Subcutaneous abdominal adipose tissue (tissue), 5 donors: ENCODE measurements at regions not wholly inside any gene's neighbourhood (a gene's known extent, or its start where the extent isn't known, plus 50 kb on each side); places are given as distances from the start of the nearest gene placed in this dataset.

ENCODE experiments used
- H3K27ac ChIP-seq: one replicate; pipeline ENCODE4 v1.7.0; 2013; ENCODE audit warnings: low read depth, mild to moderate bottlenecking, inconsistent platforms, low read length, moderate library complexity
- H3K27me3 ChIP-seq, 5 donors: one replicate each; pipeline ENCODE4 v1.7.0; 2013; ENCODE audit warnings: low read length in 5 of 5, inconsistent platforms in 1 of 5; ENCODE audit not compliant: control insufficient read depth in 5 of 5, insufficient read depth in 4 of 5
- H3K36me3 ChIP-seq, 5 donors: one replicate each; pipeline ENCODE4 v1.7.0; 2013; ENCODE audit warnings: low read length in 5 of 5; ENCODE audit not compliant: control insufficient read depth in 5 of 5, insufficient read depth in 5 of 5
- H3K4me1 ChIP-seq, 5 donors: one replicate each; pipeline ENCODE4 v1.7.0; 2013; ENCODE audit warnings: low read length in 5 of 5, mild to moderate bottlenecking in 3 of 5, moderate library complexity in 1 of 5; ENCODE audit not compliant: control insufficient read depth in 5 of 5, insufficient read depth in 5 of 5
- H3K4me3 ChIP-seq, 5 donors: one replicate each; pipeline ENCODE4 v1.7.0; 2013; ENCODE audit warnings: low read length in 5 of 5, low read depth in 1 of 5
- H3K9ac ChIP-seq, 5 donors: one replicate each; pipeline ENCODE4 v1.7.0; 2013; ENCODE audit warnings: low read length in 5 of 5, mild to moderate bottlenecking in 4 of 5, moderate library complexity in 3 of 5
- H3K9me3 ChIP-seq, 5 donors: one replicate each; pipeline ENCODE4 v1.7.0; 2013; ENCODE audit warnings: low read length in 5 of 5; ENCODE audit not compliant: control insufficient read depth in 5 of 5
- donor health status: healthy.
- donor health status: healthy.
- donor health status: healthy.
- donor health status: healthy.
- donor health status: healthy.

DNA sequence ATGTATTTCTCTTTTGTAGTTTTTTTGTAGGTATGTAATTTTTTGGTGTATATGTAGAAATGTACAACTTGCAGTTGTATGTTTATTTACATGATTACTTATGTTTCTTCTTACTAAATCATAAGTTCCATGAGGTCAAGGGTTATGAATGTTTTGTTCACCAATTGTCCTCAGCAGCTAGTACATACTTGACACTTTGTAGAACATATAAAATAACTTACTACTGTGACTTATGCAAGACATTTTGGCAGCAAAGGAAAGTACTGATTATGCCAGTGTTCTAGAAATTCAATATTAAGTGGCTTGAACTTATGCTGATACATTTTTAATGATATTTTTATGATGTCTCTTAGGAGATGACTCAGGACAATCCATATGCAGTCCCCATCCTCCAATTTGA lies 209.6 kb downstream of the DKK1 start:
- H3K4me1 ChIP-seq = no peaks in the 10 kb centered on the region
- no peak overlapping the region for H3K9ac ChIP-seq
- H3K9me3 ChIP-seq = no peaks in the 10 kb centered on the region
- no peak overlapping the region for H3K4me3 ChIP-seq
- H3K27me3 ChIP-seq = no peaks in the 10 kb centered on the region
- H3K36me3 ChIP-seq = no peaks in the 10 kb centered on the region
- H3K27ac ChIP-seq = no peak overlapping the region

DNA sequence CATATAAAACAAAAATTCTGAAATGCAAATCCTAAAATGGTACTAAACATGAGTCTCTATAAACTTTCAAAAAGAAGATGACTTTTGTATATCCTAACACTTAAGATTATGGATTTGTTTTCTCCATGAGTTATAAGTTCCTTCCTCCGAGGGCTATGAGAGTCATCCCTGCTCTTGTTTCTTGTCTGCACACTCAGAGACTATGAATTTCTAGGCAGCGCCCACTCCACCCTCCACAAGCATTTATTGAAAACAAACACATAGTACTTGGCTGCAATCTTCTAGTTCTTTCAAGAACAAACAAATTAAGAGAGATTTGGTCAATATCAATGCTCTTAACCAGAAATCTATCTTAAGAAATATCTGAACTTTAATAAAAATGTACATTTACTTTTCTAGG lies 211.7 kb downstream of the DKK1 start:
- Histone ChIP-seq H3K4me1 (no peaks in the 10 kb centered on the region), H3K9me3 (no peaks in the 10 kb centered on the region), H3K36me3 (no peaks in the 10 kb centered on the region), H3K27ac (no peak overlapping the region), H3K4me3 (no peak overlapping the region), H3K9ac (no peak overlapping the region), H3K27me3 (no peaks in the 10 kb centered on the region)

DNA sequence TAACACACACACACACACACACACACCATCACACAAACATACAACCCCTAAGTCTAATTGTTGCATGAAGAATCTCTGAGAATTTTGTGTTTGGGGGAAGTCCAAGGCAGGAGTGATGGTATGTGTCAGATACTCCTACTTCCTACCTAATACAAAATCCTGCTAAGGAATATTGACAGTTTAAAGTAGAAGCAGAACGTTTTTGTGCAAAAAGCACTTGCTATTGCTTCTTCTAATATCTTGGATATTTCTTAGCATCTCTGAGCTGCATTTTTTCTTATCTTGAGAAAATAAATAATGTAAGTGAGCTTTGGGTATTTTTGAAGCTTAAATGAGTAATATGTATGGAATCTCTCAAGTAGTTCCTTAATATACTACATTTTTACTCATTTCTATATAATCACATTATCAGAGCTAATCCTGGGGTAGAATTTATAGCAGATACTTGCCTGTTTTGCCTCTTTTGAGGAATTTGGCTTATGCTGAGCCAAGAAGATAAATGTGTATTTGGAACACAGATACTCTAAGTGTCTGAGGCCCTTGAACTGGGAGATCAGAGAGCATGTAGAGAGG lies 212.3 kb downstream of the DKK1 start:
- Histone ChIP-seq H3K36me3 (no peaks in the 10 kb centered on the region), H3K9me3 (no peaks in the 10 kb centered on the region), H3K9ac (no peak overlapping the region), H3K4me1 (no peaks in the 10 kb centered on the region), H3K27ac (no peak overlapping the region), H3K4me3 (no peak overlapping the region), H3K27me3 (no peaks in the 10 kb centered on the region)

DNA sequence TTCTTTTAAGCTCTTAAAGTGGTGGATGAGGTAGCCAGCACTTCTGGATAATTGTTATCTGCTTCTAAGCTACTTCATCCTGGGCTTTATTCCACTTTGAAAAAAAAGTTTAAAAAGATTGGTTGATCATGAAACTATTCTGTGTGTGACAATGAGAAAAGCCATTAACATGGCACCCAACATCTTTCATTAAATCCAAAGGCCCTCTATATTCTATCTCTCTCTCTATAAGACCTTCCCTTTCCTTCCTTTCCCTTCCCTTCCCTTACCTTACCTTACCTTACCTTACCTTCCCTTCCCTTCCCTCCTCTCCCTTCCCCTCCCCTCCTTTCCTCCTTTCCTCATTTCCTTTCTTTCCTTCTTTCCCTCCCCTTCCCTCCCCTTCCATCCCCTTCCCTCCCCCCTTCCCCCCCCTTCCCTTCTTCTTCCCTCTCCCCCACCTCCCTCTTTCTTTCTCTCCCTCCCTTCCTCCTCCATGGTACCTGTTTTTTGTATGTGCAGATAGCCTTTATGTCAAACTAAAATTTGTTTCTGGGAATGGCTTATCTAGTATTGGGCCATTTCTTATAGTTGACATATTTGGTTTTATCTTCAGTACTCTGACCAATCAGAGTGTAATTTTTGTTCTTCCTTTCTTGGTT lies 218.7 kb downstream of the DKK1 start:
- Histone ChIP-seq H3K9ac (no peak overlapping the region), H3K4me3 (no peak overlapping the region), H3K27ac (no peak overlapping the region), H3K27me3 (no peaks in the 10 kb centered on the region), H3K36me3 (no peaks in the 10 kb centered on the region), H3K4me1 (no peaks in the 10 kb centered on the region), H3K9me3 (no peaks in the 10 kb centered on the region)

DNA sequence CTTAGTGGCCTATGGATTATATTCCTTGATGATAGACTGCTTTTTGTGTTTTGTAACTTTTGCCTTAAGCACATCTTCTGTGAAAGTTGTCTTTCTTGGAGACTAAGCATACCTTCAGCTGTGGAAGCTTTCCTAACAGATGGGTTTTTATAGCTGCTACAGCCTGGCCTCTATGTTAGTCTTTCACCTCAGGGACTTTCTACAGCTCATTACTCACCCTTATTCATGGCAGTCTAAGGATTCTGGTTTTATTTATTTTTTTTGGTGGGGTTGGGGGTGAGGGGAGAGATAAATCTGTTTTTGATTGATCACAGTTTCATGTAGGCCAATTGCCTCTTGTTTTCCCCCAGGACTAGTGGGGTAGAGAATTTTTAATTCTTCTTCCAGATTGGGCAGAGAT lies 219.9 kb downstream of the DKK1 start:
- no peak overlapping the region for H3K27ac ChIP-seq
- no peak overlapping the region for H3K4me3 ChIP-seq
- H3K4me1 ChIP-seq = no peaks in the 10 kb centered on the region
- H3K36me3 ChIP-seq = no peaks in the 10 kb centered on the region
- no peaks in the 10 kb centered on the region for H3K27me3 ChIP-seq
- no peak overlapping the region for H3K9ac ChIP-seq
- no peaks in the 10 kb centered on the region for H3K9me3 ChIP-seq

DNA sequence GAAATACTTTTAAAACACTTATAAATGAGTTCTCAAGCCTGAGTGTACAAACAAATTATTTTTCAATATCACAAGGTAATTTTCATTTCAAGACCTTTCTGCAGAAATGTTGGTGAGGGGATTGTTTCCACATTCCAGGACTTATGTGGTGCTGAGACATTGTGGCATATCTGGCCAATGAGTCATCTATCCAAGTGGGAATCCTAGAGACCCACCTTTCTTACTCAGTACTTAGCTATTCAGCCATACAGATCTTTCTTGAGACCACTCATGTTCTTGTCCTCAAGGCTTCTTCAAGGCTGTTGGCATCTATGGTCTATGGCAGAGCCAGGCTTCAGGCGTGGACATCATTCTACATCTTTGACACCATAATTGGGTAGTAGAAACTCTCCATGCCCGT lies 225.4 kb downstream of the DKK1 start:
- H3K27ac ChIP-seq = no peak overlapping the region
- no peaks in the 10 kb centered on the region for H3K36me3 ChIP-seq
- H3K9ac ChIP-seq = no peak overlapping the region
- no peak overlapping the region for H3K4me3 ChIP-seq
- H3K27me3 ChIP-seq = no peaks in the 10 kb centered on the region
- no peaks in the 10 kb centered on the region for H3K4me1 ChIP-seq
- H3K9me3 ChIP-seq = no peaks in the 10 kb centered on the region

DNA sequence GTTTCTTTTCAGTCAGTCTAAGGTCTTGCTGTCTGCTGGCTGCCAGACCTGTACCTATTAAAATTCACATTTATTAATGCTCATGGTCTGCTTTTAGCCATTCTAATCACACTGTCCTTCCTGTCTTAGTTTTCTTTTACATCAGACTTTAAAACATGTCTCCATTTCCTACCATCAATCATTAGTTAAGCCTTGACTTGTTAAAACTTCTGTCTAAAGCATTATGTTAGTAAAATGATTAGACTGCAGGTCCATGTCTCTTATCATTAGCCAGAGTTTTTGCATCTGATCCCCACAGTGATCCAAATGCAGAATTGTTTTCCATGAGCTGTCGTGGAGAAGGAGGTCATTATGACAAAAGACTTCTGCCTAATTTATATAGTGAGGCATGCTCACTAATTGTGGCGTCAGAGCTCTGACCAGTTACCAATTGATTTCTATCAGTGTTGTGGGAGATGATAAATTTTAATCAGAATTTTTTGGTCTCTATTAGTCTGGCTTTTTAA lies 226.5 kb downstream of the DKK1 start:
- Histone ChIP-seq H3K9me3 (no peaks in the 10 kb centered on the region), H3K27ac (no peak overlapping the region), H3K9ac (no peak overlapping the region), H3K27me3 (no peaks in the 10 kb centered on the region), H3K4me1 (no peaks in the 10 kb centered on the region), H3K36me3 (no peaks in the 10 kb centered on the region), H3K4me3 (no peak overlapping the region)

DNA sequence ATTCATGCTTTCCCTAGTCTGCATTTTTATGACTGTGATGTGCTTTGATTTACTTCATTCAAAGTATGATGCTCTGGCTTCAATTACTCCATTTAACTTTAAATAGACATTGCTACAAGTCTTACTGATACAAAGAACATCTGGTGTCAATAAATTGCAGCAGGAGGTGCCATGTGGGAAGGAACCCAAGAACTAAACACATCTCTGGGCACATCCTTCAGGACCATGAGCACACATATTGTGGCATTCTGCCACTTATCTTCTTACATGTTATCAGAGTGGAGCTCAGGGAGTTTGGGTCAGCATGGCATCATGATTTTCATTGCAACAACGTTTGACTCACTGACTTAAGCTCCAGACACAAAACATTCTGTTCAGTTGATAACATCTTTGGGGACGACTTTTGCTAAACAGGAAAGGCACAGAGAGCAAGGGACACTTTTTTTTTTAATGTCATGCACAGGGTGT lies 227.0 kb downstream of the DKK1 start:
- Histone ChIP-seq H3K9me3 (no peaks in the 10 kb centered on the region), H3K4me1 (no peaks in the 10 kb centered on the region), H3K4me3 (no peak overlapping the region), H3K27ac (no peak overlapping the region), H3K36me3 (no peaks in the 10 kb centered on the region), H3K9ac (no peak overlapping the region), H3K27me3 (no peaks in the 10 kb centered on the region)

DNA sequence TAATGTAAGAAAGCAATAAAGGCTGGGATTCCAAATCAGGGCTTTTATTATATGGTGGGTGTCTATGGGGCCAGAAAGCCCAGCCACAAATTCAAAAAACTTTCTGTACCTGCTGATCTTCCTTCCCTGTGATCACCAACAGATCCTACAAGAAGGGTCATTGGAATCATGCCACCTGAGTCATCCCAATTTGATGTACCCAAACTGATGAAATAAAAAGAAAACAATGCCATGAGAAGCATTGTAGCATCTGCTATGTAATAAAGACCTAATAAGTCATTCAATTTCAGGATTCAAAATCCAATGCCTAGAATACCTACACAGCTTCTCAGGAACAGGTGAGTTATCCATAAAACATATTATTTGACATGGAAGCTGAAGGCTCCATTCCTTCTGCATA lies 228.8 kb downstream of the DKK1 start:
- H3K27me3 ChIP-seq = no peaks in the 10 kb centered on the region
- H3K4me1 ChIP-seq = no peaks in the 10 kb centered on the region
- no peak overlapping the region for H3K27ac ChIP-seq
- H3K9ac ChIP-seq = no peak overlapping the region
- H3K9me3 ChIP-seq = no peaks in the 10 kb centered on the region
- H3K36me3 ChIP-seq = no peaks in the 10 kb centered on the region
- no peak overlapping the region for H3K4me3 ChIP-seq

DNA sequence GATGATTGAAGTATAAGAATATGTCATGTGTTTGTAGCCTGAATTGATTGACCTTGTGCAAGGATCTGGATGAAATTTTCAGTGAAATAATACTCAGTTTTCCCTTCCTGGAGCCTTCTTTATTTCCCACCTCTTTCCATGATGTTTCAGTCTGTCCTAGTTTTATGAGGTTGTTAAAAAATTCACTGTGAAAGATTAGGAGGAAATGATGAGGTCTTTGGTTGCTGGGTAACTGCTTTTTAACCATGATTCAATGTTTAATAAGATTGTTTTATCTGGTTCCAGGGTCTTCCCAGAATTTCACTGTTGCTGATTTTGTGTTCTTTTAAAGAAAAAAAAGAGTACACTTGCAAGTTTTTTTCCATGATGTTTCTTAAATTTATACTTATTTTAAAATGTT lies 221.5 kb downstream of the MBL2 start:
- H3K4me1 ChIP-seq = no peaks in the 10 kb centered on the region

More for the DNA sequence above, 221.5 kb downstream of the MBL2 start:
- Histone ChIP-seq H3K27me3 (no peaks in the 10 kb centered on the region), H3K36me3 (no peaks in the 10 kb centered on the region), H3K9me3 (no peaks in the 10 kb centered on the region), H3K4me3 (no peak overlapping the region), H3K9ac (no peak overlapping the region), H3K27ac (no peak overlapping the region)
